ENCODE measurements at regions not wholly inside any gene's neighbourhood (a gene's known extent, or its start where the extent isn't known, plus 50 kb on each side); places are given as distances from the start of the nearest gene placed in this dataset.
"Not testable (repeated sequence)": the region's sequence is repeated elsewhere in the genome, so short reads cannot be mapped to it uniquely, and the experiment has no call there.

- DNase-seq (ENCODE audit: low spot score): no peak
- FAIRE-seq: no peak
These were observed 220.0 kb upstream of the GRM7 start for GRCh38 chr3:6640907-6641306.

GRCh38 chr3:6644070-6644929 lies 216.6 kb upstream of the GRM7 start:
- FAIRE-seq: no peak

GRCh38 chr3:6654670-6655069 lies 206.2 kb upstream of the GRM7 start:
- DNase-seq (ENCODE audit: low spot score) (no peak), FAIRE-seq (no peak)

More at GRCh38 chr3:6644070-6644929, 216.6 kb upstream of the GRM7 start:
- no peak for DNase-seq (ENCODE audit: low spot score)

- no peak for FAIRE-seq
- DNase-seq (ENCODE audit: low spot score): no peak
These were observed 205.6 kb upstream of the GRM7 start for GRCh38 chr3:6655275-6655674.

GRCh38 chr3:6657591-6657990 lies 203.3 kb upstream of the GRM7 start:
- FAIRE-seq (no peak), DNase-seq (ENCODE audit: low spot score) (no peak)

- FAIRE-seq: no peak
These were observed 193.6 kb upstream of the GRM7 start for GRCh38 chr3:6667354-6667753.

GRCh38 chr3:6671363-6671762 lies 189.6 kb upstream of the GRM7 start:
- no peak for DNase-seq (ENCODE audit: low spot score)
- FAIRE-seq: no peak

More at GRCh38 chr3:6667354-6667753, 193.6 kb upstream of the GRM7 start:
- no peak for DNase-seq (ENCODE audit: low spot score)

- FAIRE-seq (no peak), DNase-seq (ENCODE audit: low spot score) (no peak)
These were observed 181.4 kb upstream of the GRM7 start for GRCh38 chr3:6679510-6679909.

- DNase-seq (ENCODE audit: low spot score): no peak
- no peak for FAIRE-seq
These were observed 180.7 kb upstream of the GRM7 start for GRCh38 chr3:6680119-6680806.

GRCh38 chr3:6697285-6697684 lies 163.6 kb upstream of the GRM7 start:
- DNase-seq (ENCODE audit: low spot score) (no peak), FAIRE-seq (no peak)

- FAIRE-seq (no peak), DNase-seq (ENCODE audit: low spot score) (no peak)
These were observed 163.2 kb upstream of the GRM7 start for GRCh38 chr3:6697722-6698121.

- not testable (repeated sequence) for DNase-seq (ENCODE audit: low spot score); FAIRE-seq
These were observed 156.1 kb upstream of the GRM7 start for GRCh38 chr3:6704817-6705216.

- DNase-seq (ENCODE audit: low spot score) (no peak), FAIRE-seq (no peak)
These were observed 154.1 kb upstream of the GRM7 start for GRCh38 chr3:6706777-6707176.

GRCh38 chr3:6709178-6709577 lies 151.7 kb upstream of the GRM7 start:
- no peak for FAIRE-seq
- no peak for DNase-seq (ENCODE audit: low spot score)

- DNase-seq (ENCODE audit: low spot score) (no peak), FAIRE-seq (no peak)
These were observed 146.0 kb upstream of the GRM7 start for GRCh38 chr3:6714962-6715361.

- no peak for FAIRE-seq
- DNase-seq (ENCODE audit: low spot score): no peak
These were observed 144.5 kb upstream of the GRM7 start for GRCh38 chr3:6716420-6716819.

- FAIRE-seq (no peak), DNase-seq (ENCODE audit: low spot score) (no peak)
These were observed 143.6 kb upstream of the GRM7 start for GRCh38 chr3:6717026-6717943.

GRCh38 chr3:6719999-6720398 lies 140.9 kb upstream of the GRM7 start:
- no peak for DNase-seq (ENCODE audit: low spot score)
- FAIRE-seq: no peak

- FAIRE-seq (no peak), DNase-seq (ENCODE audit: low spot score) (no peak)
These were observed 139.4 kb upstream of the GRM7 start for GRCh38 chr3:6721491-6721890.

GRCh38 chr3:6723205-6723604 lies 137.7 kb upstream of the GRM7 start:
- FAIRE-seq: no peak

GRCh38 chr3:6726811-6727210 lies 134.1 kb upstream of the GRM7 start:
- FAIRE-seq: no peak
- no peak for DNase-seq (ENCODE audit: low spot score)

More at GRCh38 chr3:6723205-6723604, 137.7 kb upstream of the GRM7 start:
- DNase-seq (ENCODE audit: low spot score): no peak

- FAIRE-seq (no peak), DNase-seq (ENCODE audit: low spot score) (no peak)
These were observed 128.1 kb upstream of the GRM7 start for GRCh38 chr3:6732807-6733206.

Data from urothelium cell line (cell line).